Hepatocyte (in vitro differentiated cells): ENCODE measurements at regions not wholly inside any gene's neighbourhood (a gene's known extent, or its start where the extent isn't known, plus 50 kb on each side); places are given as distances from the start of the nearest gene placed in this dataset.

Experiments used
- CTCF ChIP-seq: fragments of 200-600 bp; sonication (generic); IDR thresholded peaks from 2 replicates; pipeline ENCODE4 v1.5.1; 2016; ENCODE audit warnings: antibody characterized with exemption, mild to moderate bottlenecking; ENCODE audit not compliant: poor library complexity
- EZH2phosphoT487 ChIP-seq: fragments of 200-600 bp; sonication (generic); IDR thresholded peaks from one replicate; pipeline ENCODE4 v1.6.1; 2018; ENCODE audit warnings: antibody characterized with exemption, mild to moderate bottlenecking, low read depth, moderate library complexity; ENCODE audit not compliant: unreplicated experiment, severe bottlenecking

- TF ChIP-seq CTCF (no peak), EZH2phosphoT487 (no peak)
Measured at GRCh38 chr4:183789657-183790056, 115.5 kb upstream of the STOX2 start.
